Lung (tissue), 11 donors: ENCODE measurements at regions not wholly inside any gene's neighbourhood (a gene's known extent, or its start where the extent isn't known, plus 50 kb on each side); places are given as distances from the start of the nearest gene placed in this dataset.

Source experiments
- ATAC-seq: fragments of 200-7000 bp; cut with Tn5 transposase; one replicate; pipeline ENCODE4 v1.9.1; 2020; ENCODE audit warnings: moderate number of reproducible peaks; ENCODE audit not compliant: insufficient read depth, low FRiP score
- DNase-seq, 3 donors: peaks; one replicate each; pipeline ENCODE4 v3.0.0-alpha.2; 2013 to 2017
- H3K27ac ChIP-seq, 2 donors: one replicate each; pipeline ENCODE4 v1.5.1; 2013; ENCODE audit warnings: mild to moderate bottlenecking in 2 of 2, moderate library complexity in 2 of 2, control low read depth in 1 of 2, inconsistent platforms in 1 of 2, low read depth in 1 of 2, low read length in 1 of 2
- H3K27me3 ChIP-seq, 3 donors: one replicate each; pipeline ENCODE4 v1.5.1; 2013; ENCODE audit warnings: low read length in 2 of 3; ENCODE audit not compliant: control insufficient read depth in 3 of 3, insufficient read depth in 3 of 3
- H3K36me3 ChIP-seq, 4 donors: one replicate each; pipeline ENCODE4 v1.5.1; 2013; ENCODE audit warnings: low read length in 4 of 4, mild to moderate bottlenecking in 1 of 4, moderate library complexity in 1 of 4; ENCODE audit not compliant: control insufficient read depth in 4 of 4, insufficient read depth in 4 of 4
- H3K4me1 ChIP-seq, 5 donors: one replicate each; pipeline ENCODE4 v1.5.1; 2013; ENCODE audit warnings: low read length in 5 of 5, mild to moderate bottlenecking in 2 of 5, moderate library complexity in 1 of 5; ENCODE audit not compliant: control insufficient read depth in 5 of 5, insufficient read depth in 5 of 5
- H3K4me3 ChIP-seq: one replicate; pipeline ENCODE4 v1.5.1; 2013; ENCODE audit warnings: mild to moderate bottlenecking, control low read depth, moderate library complexity
- H3K9ac ChIP-seq, 2 donors: one replicate each; pipeline ENCODE4 v1.5.1; 2013; ENCODE audit warnings: low read length in 2 of 2, control low read depth in 1 of 2; ENCODE audit not compliant: insufficient read depth in 1 of 2
- H3K9me3 ChIP-seq, 4 donors: one replicate each; pipeline ENCODE4 v1.5.1; 2013; ENCODE audit warnings: low read length in 3 of 4, mild to moderate bottlenecking in 1 of 4, moderate library complexity in 1 of 4; ENCODE audit not compliant: control insufficient read depth in 4 of 4, insufficient read depth in 3 of 4
- WGBS, 2 donors: extraction: QIAGEN DNeasy Blood & Tissue Kit; methylation state at CpG; one replicate each; pipeline ENCODE4 v1.1.7; 2013; 5-methylcytosine and 5-hydroxymethylcytosine counted together
- TF ChIP-seq, protein P1 (sequence below): IDR thresholded peaks from 2 replicates; pipeline ENCODE4 v1.5.1; 2012; ENCODE audit warnings: mild to moderate bottlenecking; ENCODE audit errors: control extremely low read depth, extremely low read depth
- donor health status: control.
- donor health status: control.
- donor health status: Bipolar disorder and iron deficiency.
- donor health status: healthy.
- donor health status: DM: yes; HTN: yes; CAD: no.

GRCh38 chr2:121001641-121002040 is 266.0 kb downstream of the GLI2 start:
- Histone ChIP-seq H3K4me3 (no peak overlapping the region), H3K4me1 (peaks cover 0 to 5% (median 0%) of the 10 kb centered on the region in 5 donors), H3K27ac (no peak overlapping the region), H3K9ac (no peak overlapping the region), H3K9me3 (peaks cover 0 to 2% (median 0%) of the 10 kb centered on the region in 4 donors), H3K36me3 (no peaks in the 10 kb centered on the region), H3K27me3 (peaks cover 0 to 4% (median 0%) of the 10 kb centered on the region in 3 donors)
- TF ChIP-seq, protein P1, sequence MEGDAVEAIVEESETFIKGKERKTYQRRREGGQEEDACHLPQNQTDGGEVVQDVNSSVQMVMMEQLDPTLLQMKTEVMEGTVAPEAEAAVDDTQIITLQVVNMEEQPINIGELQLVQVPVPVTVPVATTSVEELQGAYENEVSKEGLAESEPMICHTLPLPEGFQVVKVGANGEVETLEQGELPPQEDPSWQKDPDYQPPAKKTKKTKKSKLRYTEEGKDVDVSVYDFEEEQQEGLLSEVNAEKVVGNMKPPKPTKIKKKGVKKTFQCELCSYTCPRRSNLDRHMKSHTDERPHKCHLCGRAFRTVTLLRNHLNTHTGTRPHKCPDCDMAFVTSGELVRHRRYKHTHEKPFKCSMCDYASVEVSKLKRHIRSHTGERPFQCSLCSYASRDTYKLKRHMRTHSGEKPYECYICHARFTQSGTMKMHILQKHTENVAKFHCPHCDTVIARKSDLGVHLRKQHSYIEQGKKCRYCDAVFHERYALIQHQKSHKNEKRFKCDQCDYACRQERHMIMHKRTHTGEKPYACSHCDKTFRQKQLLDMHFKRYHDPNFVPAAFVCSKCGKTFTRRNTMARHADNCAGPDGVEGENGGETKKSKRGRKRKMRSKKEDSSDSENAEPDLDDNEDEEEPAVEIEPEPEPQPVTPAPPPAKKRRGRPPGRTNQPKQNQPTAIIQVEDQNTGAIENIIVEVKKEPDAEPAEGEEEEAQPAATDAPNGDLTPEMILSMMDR, result no peak
- DNase-seq (no peak), ATAC-seq (no peak)

DNA sequence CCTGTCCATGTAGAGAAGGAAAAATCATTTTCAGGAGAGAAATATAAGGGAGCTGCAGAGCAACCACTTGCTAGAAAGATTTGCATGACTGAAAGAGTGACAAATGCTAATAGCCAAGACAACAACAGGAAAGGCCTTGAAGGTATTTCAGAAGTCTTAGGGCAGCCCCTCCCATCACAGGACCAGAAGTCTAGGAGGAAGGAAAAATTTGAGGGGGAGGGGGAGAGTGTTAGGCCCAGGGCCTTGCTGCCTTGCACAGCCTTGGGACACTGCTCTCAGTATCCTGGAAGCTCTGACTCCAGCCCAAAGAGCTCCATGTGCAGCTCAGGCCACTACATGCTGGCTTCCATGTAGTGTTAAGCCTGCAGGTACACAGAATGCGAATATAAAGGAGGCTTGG is 266.9 kb downstream of the GLI2 start:
- 0% methylated on average over 1 of the region's 1 CpG for WGBS, 2 donors
- Histone ChIP-seq H3K4me3 (no peak overlapping the region), H3K27ac (no peak overlapping the region), H3K9ac (no peak overlapping the region), H3K27me3 (peaks cover 0 to 13% (median 0%) of the 10 kb centered on the region in 3 donors), H3K4me1 (peaks cover 0 to 5% (median 0%) of the 10 kb centered on the region in 5 donors), H3K36me3 (no peaks in the 10 kb centered on the region), H3K9me3 (peaks cover 0 to 4% (median 0%) of the 10 kb centered on the region in 4 donors)
- TF ChIP-seq, protein P1, result no peak
- DNase-seq (no peak), ATAC-seq (no peak)

GRCh38 chr2:121003391-121003790 is 267.7 kb downstream of the GLI2 start:
- Histone ChIP-seq H3K4me3 (no peak overlapping the region), H3K9ac (no peak overlapping the region), H3K36me3 (no peaks in the 10 kb centered on the region), H3K27me3 (peaks cover 0 to 13% (median 0%) of the 10 kb centered on the region in 3 donors), H3K27ac (no peak overlapping the region), H3K4me1 (peaks cover 0 to 5% (median 0%) of the 10 kb centered on the region in 5 donors), H3K9me3 (peaks cover 0 to 4% (median 0%) of the 10 kb centered on the region in 4 donors)
- ATAC-seq (no peak), DNase-seq (no peak)
- TF ChIP-seq, protein P1, result no peak
- WGBS, 2 donors, result 89% methylated on average over 5 of the region's 5 CpGs

GRCh38 chr2:121004359-121004758 is 268.7 kb downstream of the GLI2 start:
- DNase-seq (no peak), ATAC-seq (no peak)
- H3K36me3 ChIP-seq, result no peaks in the 10 kb centered on the region
- peaks cover 0 to 13% (median 0%) of the 10 kb centered on the region in 3 donors for H3K27me3 ChIP-seq
- H3K4me3 ChIP-seq, result no peak overlapping the region
- H3K27ac ChIP-seq, result no peak overlapping the region
- TF ChIP-seq, protein P1, result no peak
- WGBS, 2 donors, result 67 to 77% methylated on average over 5 of the region's 5 CpGs
- H3K4me1 ChIP-seq, result peaks cover 0 to 5% (median 0%) of the 10 kb centered on the region in 5 donors
- no peak overlapping the region for H3K9ac ChIP-seq
- peaks cover 0 to 4% (median 0%) of the 10 kb centered on the region in 4 donors for H3K9me3 ChIP-seq
